ENCODE measurements at regions not wholly inside any gene's neighbourhood (a gene's known extent, or its start where the extent isn't known, plus 50 kb on each side); places are given as distances from the start of the nearest gene placed in this dataset.

GRCh38 chr5:170444181-170444580, 55.0 kb upstream of the KCNMB1 start:
- H3K27ac ChIP-seq (ENCODE audit: low read depth in 1 of 2, low read length in 2 of 2), result no peak overlapping the region
- H3K27me3 ChIP-seq (ENCODE audit: control insufficient read depth in 4 of 4, insufficient read depth in 4 of 4, low read length in 3 of 4), result no peaks in the 10 kb centered on the region
- 86% methylated on average over 7 of the region's 7 CpGs for WGBS
- no peaks in the 10 kb centered on the region for H3K36me3 ChIP-seq (ENCODE audit: control insufficient read depth in 4 of 4, insufficient read depth in 3 of 4, low read depth in 1 of 4, low read length in 3 of 4)
- H3K4me3 ChIP-seq (ENCODE audit: low read depth in 1 of 3, low read length in 3 of 3), result no peak overlapping the region
- H3K9ac ChIP-seq (ENCODE audit: low read depth in 1 of 2, low read length in 2 of 2), result no peak overlapping the region
- TF ChIP-seq FOXA1 (IDR thresholded peaks at IDR 0.05) (no peak), RAD21 (IDR thresholded peaks at IDR 0.05) (no peak), GABPA (IDR thresholded peaks at IDR 0.05 in 1 of 2, conservative IDR thresholded peaks at IDR 0.05 in 1 of 2) (no peak), CTCF (IDR thresholded peaks at IDR 0.05; ENCODE audit: low read depth, low read length, missing input control) (no peak), ATF3 (IDR thresholded peaks at IDR 0.05) (no peak), TAF1 (conservative IDR thresholded peaks at IDR 0.05) (no peak), ZBTB33 (IDR thresholded peaks at IDR 0.05) (no peak), YY1 (IDR thresholded peaks at IDR 0.05) (no peak), FOXA2 (IDR thresholded peaks at IDR 0.05) (no peak), REST (IDR thresholded peaks at IDR 0.05) (no peak), HNF4A (conservative IDR thresholded peaks at IDR 0.05) (no peak), MAX (IDR thresholded peaks at IDR 0.05) (no peak), NR2F2 (IDR thresholded peaks at IDR 0.05) (no peak), JUND (IDR thresholded peaks at IDR 0.05) (no peak), RXRA (IDR thresholded peaks at IDR 0.05) (no peak), EGR1 (IDR thresholded peaks at IDR 0.05; ENCODE audit: low read depth in 2 of 2) (no peak), SP1 (IDR thresholded peaks at IDR 0.05) (no peak), HNF4G (IDR thresholded peaks at IDR 0.05) (no peak)
- DNase-seq (ENCODE audit: low spot score), result peak; percentile 16
- H3K4me1 ChIP-seq (ENCODE audit: control insufficient read depth in 4 of 4, insufficient read depth in 4 of 4, low read length in 3 of 4), result no peaks in the 10 kb centered on the region
- H3K9me3 ChIP-seq (ENCODE audit: control insufficient read depth in 4 of 4, low read length in 3 of 4), result peaks cover 0 to 6% (median 2%) of the 10 kb centered on the region in 4 donors
